HG02678 (cell line): ENCODE measurements at regions not wholly inside any gene's neighbourhood (a gene's known extent, or its start where the extent isn't known, plus 50 kb on each side); places are given as distances from the start of the nearest gene placed in this dataset.
"Not testable (repeated sequence)": the region's sequence is repeated elsewhere in the genome, so short reads cannot be mapped to it uniquely, and the experiment has no call there.

ENCODE experiments used
- ATAC-seq: cut with Tn5 transposase; IDR thresholded peaks from one replicate; pipeline ENCODE4 v1.9.1; 2021; ENCODE audit warnings: mild to moderate bottlenecking, moderate library complexity; ENCODE audit not compliant: unreplicated experiment

GRCh38 chr2:128591861-128592822 lies 273.5 kb upstream of the HS6ST1 start:
- no peak for ATAC-seq

GRCh38 chr2:128593518-128593878 lies 274.8 kb upstream of the HS6ST1 start:
- no peak for ATAC-seq

- ATAC-seq: no peak
These were observed 275.4 kb upstream of the HS6ST1 start for GRCh38 chr2:128593879-128594650.

DNA sequence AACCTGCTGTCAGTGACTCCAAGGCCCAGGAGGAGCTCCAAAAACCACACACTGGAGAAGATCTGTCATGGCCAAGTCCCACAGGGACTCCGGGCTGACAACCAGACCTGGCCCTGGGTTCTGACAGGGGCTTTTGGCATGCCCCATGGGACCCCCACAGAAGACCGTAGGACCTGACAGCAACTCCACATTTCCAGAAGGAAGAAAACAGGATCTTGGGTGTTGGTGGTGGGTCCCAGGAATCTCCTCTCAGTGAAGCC lies 275.9 kb upstream of the HS6ST1 start:
- no peak for ATAC-seq

GRCh38 chr2:128594953-128595677 lies 276.4 kb upstream of the HS6ST1 start:
- no peak for ATAC-seq

DNA sequence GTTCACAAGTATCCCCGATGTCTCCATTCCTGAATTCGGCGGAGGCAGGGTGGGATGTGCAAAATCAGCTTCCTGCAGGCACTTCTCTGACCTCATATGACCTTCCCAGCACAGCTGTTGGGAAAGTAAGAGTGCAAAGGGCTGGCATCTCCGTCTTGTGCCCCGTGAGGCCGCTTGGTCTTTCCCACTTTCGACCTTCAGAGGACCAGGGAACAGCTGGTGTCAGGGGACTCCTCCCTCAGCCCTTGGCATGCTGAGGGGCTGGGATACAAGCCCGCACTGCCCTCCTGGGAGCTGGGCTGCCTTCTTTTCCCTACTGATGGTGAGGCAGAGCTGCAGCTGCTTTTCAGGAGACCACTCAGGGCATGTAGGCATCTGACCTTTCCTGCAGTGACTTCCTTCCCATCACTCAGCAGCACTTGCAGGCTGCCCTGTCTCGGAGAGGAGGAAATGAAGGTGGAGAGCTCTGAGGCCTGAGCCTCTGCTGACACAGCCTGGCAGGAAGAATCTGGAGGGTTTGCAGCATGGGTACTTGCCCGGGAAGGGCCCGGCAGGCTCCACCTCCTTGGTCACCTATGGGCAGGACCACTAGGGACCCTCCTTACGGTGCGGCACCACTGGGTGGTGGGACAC lies 277.2 kb upstream of the HS6ST1 start:
- ATAC-seq: no peak

GRCh38 chr2:128596396-128597120 lies 277.9 kb upstream of the HS6ST1 start:
- no peak for ATAC-seq

- no peak for ATAC-seq
These were observed 278.6 kb upstream of the HS6ST1 start for GRCh38 chr2:128597121-128597762.

DNA sequence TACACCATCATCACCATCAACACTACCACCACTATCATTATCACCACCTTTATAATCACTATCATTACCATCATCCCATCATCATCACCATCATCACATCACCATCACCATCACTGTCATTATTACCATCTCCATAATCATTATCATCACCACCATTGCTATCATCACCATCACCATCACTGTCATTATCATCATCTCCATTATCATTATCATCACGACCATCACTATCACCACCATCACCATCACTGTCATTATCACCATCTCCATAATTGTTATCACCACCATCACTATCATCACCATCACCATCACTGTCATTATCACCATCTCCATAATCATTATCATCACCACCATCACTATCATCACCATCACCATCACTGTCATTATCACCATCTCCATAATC lies 279.6 kb upstream of the HS6ST1 start:
- ATAC-seq: not testable (repeated sequence)

DNA sequence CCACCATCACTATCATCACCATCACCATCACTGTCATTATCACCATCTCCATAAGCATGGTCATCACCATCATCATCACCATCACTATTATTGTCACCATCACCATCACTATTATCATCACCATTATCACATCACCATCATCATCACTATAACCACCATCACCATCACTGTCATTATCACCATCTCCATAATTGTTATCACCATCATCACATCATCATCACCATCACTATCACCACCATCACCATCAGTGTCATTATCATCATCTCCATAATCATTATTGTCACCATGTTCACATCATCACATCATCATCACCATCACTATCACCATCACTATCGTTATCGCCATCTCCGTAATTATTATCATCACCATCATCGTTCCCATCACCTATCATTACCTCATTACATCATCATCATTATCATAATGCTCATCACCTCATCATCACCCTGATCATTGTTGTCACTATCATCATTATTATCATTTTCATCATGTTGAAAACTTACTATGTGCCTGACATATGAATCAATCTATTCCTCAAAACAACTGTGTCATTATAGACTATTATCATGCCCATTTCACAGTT lies 280.3 kb upstream of the HS6ST1 start:
- ATAC-seq: no peak

DNA sequence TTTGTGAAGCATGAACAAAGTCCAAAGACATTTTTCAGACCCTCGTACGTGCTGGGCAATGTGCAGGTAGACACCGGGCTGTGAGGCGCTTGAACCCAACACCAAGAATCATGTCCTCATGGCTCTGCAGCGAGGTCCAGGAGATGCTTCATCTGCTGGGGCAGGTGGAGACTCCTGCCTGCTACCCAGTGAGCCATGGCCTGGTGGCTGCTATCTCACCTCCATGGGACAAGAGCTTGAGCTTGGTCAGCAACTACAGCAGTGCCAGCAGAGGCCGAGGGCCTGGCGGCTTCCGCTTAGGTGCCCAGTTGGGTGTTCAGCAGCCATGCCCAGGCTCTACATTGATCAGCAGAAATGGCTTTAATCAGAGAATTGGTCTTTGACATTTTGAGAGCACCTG lies 281.0 kb upstream of the HS6ST1 start:
- ATAC-seq: no peak

DNA sequence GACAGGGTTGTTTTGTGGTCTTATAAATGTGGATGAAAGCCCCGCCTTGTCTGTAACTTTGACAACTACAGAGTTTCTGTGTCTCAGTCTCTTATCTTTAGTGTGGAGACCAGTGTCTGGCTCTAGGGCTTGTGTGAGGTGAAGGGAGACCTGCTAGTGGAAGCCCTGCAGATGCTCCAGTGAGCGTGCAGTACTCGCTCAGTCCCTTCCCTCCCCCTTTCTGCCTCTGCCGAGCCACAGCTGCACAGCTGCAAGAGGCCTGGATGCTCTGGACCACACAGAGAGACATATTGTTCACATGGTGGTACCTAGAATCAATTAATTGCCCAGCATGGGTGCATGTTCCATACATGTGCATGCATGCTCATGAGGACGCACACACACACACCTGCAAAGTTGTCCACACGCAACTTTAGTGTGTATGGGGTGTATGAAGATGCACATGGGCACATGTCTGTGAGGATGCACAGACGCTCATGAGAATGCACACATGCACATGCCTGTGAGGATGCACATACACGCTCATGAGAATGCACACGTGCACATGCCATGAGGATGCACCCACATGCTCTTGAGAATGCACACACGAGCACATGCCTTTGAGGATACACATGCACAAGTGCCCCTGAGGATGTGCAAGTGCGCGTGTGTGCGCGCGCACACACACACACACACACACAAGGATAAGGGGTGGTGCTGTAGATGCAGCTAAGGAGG lies 282.1 kb upstream of the HS6ST1 start:
- ATAC-seq: no peak

DNA sequence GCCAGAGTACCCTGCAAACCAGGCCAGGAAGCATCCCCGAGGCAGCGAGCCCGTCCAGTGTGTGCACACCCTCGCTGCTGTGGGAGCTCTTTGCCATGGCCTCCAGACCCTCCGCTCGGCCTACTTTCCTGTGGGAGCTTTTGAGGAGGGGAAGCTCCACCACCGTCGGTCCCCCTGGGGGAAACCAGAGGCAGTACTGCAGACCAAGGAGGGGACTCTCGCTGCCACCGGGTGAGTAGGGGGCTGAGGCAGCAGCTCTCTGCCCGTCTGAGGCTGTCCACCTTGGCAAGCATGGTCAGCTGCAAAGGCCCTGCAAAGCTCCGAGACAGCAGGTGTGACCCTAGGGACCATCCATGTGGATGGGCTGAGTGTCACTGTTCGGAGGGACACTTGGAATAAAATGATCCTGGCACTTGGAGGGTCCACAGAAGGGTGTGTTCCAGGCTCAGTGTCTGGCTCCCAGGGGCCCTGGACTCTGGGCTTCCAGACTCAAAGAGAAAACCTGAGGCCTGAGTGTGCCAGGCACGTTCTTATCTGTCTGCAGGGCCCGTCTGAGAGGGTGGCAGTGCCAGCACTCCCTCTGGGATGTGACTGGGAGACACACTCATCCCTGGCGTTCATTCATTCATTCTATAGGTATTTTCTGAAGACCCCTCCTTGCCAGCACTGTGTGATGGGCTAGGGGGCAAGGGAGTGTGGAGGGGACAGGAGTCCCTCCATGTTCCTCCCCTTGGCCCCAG lies 282.8 kb upstream of the HS6ST1 start:
- ATAC-seq: no peak

GRCh38 chr2:128602038-128602698 lies 283.5 kb upstream of the HS6ST1 start:
- ATAC-seq: no peak

- no peak for ATAC-seq
These were observed 284.0 kb upstream of the HS6ST1 start for GRCh38 chr2:128602699-128603101.

DNA sequence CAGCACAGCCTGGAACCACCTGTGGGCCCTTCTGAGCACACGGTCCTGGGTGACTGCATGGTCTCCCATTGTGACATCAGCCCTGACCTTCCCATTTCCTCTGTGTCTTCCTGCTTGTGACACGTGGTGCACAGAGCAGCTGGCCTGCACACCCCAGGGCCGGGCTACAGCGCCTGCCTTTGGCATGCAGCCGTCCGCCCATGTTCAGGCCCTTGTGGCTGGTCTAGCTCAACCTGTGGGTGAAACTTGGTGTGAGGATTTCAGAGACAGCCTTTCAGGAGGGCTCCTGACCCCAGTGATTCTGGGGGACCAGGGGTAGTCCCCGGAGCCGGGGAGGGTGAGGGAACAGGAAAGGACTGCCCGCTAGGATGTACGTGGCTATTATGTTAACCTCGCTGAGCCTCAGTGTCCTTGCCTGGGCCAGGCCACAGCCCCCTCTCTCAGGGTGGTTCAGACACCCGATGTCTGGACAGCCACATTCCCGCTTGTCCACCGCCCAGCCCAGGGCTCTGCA lies 284.8 kb upstream of the HS6ST1 start:
- ATAC-seq: no peak

DNA sequence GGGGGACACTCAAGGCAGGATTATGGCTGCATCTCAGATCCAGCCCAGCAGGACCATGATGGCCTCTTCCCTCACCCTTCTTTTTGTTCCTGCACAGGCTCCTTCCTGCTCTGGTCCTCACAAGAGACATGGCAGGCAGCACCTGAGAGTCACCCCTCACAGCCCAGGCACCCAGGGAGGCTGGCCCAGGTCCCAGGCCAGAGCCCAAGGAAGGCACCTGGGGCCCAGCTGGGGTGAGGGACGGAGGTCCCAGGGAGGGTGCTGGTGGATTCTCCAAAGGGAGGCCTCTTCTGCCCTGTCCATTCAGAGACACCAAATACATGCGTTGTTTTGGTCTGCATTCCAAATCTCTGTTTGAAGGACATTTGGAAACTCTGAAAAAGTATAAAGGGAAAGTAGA lies 285.4 kb upstream of the HS6ST1 start:
- no peak for ATAC-seq

GRCh38 chr2:128604581-128604980 lies 285.9 kb upstream of the HS6ST1 start:
- ATAC-seq: not testable (repeated sequence)
